GM12878 (cell line): ENCODE measurements at regions not wholly inside any gene's neighbourhood (a gene's known extent, or its start where the extent isn't known, plus 50 kb on each side); places are given as distances from the start of the nearest gene placed in this dataset.

Experiments
- CUX1 ChIP-seq: IDR thresholded peaks from 2 replicates; pipeline ENCODE4 v1.6.1; 2012; ENCODE audit warnings: improper control_type of control experiment, low read depth, low read length; ENCODE audit not compliant: insufficient replicate concordance
- HDAC6 ChIP-seq: fragments of 200-600 bp; sonication (generic); IDR thresholded peaks from one replicate; pipeline ENCODE4 v1.8.0; 2017; ENCODE audit warnings: antibody characterized with exemption; ENCODE audit not compliant: unreplicated experiment
- MXI1 ChIP-seq: fragments of 150-350 bp; IDR thresholded peaks from 2 replicates; pipeline ENCODE4 v1.6.1; 2011; ENCODE audit warnings: low read depth, mild to moderate bottlenecking, inconsistent platforms, low read length, improper control_type of control experiment
- RFX5 ChIP-seq: IDR thresholded peaks from 2 replicates; pipeline ENCODE4 v1.6.1; 2011; ENCODE audit warnings: low read depth, low read length, improper control_type of control experiment
- ZNF592 ChIP-seq: fragments of 450-650 bp; IDR thresholded peaks from 2 replicates; pipeline ENCODE4 v1.6.1; 2017; ENCODE audit warnings: mild to moderate bottlenecking, moderate library complexity

DNA sequence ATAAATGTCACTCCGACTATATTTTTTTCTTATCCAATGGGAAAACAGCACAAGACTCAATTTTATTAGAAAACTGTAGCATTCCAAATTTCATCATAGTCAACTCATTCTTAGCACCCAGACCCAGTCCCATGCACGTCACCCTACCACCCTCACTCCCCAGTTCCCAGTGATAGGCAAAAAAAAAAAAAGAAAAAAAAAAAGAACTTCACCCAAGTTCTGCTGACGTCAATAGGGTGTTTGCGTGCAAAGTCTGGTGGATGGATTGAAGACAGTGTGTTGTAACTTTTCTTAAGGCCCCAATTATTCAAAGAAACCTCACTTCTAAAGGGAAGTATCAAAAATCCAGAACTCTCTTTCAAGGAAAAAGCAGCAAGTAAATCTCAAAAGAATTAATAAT is 213.9 kb upstream of the PRDM1 start (continued):
- TF ChIP-seq ZNF592 (no peak), HDAC6 (no peak), RFX5 (no peak), CUX1 (no peak), MXI1 (no peak)
